GF-D8 (cell line): ENCODE measurements at regions not wholly inside any gene's neighbourhood (a gene's known extent, or its start where the extent isn't known, plus 50 kb on each side); places are given as distances from the start of the nearest gene placed in this dataset.
"Not testable (repeated sequence)": the region's sequence is repeated elsewhere in the genome, so short reads cannot be mapped to it uniquely, and the experiment has no call there.

Experiments
- DNase-seq: peaks from one replicate; lab custom pipeline; 2025; lab: John Stamatoyannopoulos, UW

DNA sequence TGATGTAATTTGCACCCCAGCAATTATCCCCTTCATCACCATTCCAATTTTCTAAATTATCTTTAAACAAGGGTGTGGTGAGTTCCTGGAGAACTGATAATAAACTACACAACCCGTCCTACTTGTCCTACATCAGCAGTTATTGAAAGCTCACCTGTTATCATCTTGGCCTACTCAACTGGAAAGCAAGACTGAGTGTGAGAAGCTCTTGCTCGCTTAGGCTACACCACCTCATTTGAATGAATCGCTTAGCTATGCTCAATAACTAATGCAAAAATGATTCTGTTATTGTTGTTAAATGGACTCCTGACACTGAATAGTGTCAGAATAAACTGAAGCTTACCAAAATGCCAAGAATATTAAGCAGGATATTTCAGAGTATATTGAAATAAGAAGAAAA lies 115.4 kb upstream of the BTG1 start:
- no peak for DNase-seq

DNA sequence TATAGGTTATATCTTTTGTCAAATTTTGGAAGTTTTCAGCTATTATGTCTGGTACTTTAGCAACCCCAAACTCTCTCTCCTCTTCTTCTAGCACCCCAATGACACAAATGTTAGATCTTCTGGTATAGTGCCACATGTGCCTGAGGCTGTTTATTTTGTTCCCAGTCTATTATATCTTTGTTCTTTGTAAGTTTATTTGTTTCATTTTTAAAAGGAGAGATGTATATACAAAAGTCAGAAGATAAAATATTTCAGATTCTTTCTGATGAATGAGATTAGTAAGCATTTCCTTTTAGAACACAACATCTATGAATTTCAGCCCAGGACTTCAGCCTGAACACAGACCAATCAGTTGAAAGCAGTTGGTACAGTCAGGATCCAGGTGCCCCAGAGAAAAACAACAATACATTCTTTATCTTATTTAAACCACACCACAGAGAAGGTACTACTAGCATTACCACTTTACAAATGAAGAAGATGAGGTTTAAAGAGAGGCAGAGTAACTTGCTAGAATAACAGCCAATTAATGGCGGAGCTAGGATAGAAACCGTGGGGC lies 114.1 kb upstream of the BTG1 start:
- DNase-seq: no peak

DNA sequence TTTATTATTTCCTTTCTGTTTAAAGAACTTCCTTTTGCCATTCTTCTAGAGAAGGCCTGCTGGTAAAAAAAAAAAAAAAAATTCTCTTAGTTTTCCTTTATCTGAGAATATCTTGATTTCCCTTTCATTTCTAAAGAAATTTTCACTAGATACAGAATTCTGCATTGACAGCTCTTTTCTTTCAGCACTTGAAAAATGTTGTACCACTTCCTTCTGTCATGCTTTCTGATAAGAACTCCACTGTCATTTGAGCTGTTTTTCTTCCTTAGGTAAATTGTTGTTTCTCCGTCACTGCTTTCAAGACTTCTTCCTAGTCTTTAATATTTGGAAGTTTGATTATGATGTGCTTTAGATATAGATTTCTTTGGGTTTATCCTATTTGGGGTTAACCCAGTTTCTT lies 113.6 kb upstream of the BTG1 start:
- no peak for DNase-seq

DNA sequence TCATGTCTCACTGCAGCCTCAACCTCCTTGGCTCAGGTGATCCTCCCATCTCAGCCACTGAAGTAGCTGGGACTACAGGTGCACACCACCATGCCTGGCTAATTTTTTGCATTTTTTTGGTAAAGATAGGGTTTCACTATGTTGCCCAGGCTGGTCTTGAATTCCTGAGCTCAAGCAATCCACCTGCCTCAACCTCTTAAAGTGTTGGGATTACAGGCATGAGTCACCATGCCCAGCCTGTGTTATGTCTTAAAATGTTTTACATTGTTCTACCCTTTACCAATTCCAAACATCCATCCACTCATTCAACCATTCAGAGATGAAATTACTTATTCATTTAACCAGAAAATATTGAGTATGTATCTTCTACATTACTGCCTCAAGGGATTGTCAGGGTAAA lies 111.6 kb upstream of the BTG1 start:
- DNase-seq: no peak

DNA sequence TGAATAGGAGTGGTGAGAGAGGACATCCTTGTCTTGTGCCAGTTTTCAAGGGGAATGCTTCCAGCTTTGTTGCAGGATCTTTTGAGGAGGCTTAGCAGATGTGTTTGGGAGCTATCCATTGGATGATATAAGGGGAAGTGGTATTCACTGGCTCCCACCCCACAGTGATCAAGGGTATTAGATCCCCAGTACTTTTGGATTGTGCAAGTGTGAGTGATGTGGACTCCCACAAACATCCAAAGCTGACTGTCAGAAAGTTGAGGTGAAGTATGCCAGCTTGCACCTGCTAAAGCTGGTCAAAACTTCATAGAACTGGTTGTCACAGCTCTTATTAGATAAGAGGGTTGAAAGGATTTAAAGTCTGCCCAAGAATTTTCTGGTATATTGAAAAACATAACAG lies 110.1 kb upstream of the BTG1 start:
- no peak for DNase-seq

DNA sequence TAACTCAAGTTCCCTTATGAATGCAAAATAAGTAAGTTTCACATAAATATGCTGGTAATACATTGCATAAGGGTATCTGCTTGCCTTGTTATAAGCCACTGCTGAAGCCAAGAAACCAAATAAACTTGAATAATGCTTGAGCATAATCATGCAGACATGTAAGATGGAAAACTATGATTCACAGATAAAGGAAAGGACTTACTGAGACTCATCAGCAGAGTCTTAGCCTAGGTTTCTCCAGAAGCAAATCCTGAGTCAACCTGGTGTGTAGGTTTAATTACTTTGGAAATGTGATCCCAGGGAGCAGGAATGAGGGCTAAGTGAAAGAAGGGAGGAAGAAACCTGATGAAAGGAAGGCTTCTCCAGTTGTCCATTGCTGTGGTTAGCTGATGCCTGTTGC lies 107.7 kb upstream of the BTG1 start:
- no peak for DNase-seq

DNA sequence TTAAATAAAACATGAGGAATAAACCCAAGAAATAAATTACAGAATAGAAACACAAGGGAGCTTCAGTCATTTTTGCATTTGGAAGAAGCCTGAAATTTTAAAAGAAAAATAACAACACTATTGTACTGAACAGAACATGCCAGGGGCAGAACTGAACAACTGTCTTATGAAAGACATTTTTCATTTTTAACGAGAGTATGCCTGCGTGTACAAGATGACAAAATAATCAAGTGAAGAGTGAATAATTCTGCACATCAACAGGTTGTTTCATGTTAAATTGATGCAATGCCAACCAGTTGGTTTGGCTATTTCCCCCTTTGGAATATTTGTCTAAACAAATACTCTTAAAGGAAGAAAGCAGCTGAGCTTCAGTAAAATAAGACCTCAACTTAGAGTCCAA lies 103.3 kb upstream of the BTG1 start:
- DNase-seq: no peak

DNA sequence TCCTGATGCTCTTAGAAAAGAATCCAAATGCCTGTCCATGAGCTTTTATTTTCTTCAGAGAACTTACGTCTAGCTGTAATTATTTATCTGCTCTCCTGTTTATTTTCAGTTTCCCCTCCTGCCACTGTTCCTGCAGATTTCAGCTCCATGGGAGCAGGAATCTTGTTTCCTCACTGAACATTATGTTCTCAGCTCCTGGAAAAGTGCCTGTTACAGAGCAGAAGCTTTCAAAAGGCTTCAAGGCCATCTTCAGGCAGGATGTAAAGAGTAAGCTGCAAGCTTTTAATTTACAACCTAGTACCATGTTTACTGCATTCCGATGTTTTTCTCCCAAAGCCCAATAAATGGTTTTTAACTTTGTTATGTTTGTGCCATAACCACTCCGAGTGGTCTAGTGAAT lies 98.4 kb upstream of the BTG1 start:
- no peak for DNase-seq

DNA sequence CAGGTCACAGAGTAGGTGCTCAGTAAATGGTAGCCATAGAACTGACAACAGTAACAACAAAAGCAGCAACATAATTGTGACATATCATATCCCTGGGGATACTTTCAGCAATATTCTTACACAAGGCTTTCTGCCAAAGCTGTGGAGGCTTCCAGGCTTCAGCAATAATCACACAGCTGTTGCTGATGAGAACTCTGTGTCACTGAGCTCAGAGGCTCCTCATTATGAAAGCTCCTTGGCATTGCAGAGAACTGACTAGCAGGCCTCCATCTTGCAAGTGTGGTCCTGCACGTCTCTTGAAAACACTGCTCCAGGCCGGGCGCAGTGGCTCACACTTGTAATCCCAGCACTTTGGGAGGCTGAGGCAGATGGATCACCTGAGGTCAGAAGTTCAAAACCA lies 97.3 kb upstream of the BTG1 start:
- no peak for DNase-seq

DNA sequence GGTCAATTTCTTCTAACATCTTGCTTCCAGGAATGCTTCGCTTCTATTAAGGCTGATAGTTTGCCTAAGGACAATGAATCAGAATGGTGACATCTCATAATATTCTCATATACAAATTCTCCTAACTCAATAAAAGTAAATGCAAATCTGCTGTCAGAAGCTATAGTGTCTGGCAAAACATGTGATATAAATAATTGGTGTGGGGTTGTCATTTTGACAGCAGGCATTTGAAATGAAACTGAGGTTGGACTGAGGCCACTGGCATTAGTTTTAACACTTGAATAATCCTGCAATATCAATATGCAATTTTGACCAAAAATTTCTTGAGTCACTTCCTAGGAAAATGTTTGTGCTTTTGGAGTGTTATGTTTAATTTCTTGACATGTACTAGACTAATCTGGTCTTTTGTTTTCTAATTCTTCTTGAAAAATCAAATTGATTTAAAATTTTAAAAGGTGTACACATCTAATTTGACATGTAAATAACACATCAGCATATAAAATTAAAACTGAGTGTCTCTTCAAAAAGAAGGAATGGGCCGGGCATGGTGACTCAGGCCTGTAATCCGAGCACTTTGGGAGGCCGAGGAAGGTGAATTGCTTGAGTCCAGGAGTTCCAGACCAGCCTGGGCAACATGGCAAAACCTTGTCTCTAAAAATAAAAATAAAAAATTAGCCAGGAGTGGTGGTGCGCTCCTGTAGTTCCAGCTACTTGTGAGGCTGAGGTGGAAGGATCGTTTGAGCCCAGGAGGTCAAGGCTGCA lies 92.3 kb upstream of the BTG1 start:
- no peak for DNase-seq

DNA sequence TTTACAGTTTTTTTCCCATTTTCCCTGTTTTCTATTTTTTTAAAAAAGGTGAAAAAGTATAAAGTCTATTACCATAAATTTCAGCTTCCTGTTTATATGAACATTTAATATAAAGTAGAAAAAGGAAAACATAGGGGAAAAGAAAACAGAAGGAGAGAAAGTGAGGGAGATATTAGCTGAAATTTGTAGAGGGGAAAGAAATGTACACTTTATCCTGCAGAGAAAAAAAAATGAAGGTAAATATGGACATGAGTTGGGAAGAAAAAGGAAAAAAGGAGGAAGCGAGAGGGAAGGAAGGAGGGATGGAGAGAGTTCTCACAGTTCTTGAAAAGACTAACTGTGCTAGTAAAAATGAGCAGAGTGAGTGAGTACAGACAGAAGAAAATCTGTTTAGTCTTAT lies 91.6 kb upstream of the BTG1 start:
- no peak for DNase-seq

DNA sequence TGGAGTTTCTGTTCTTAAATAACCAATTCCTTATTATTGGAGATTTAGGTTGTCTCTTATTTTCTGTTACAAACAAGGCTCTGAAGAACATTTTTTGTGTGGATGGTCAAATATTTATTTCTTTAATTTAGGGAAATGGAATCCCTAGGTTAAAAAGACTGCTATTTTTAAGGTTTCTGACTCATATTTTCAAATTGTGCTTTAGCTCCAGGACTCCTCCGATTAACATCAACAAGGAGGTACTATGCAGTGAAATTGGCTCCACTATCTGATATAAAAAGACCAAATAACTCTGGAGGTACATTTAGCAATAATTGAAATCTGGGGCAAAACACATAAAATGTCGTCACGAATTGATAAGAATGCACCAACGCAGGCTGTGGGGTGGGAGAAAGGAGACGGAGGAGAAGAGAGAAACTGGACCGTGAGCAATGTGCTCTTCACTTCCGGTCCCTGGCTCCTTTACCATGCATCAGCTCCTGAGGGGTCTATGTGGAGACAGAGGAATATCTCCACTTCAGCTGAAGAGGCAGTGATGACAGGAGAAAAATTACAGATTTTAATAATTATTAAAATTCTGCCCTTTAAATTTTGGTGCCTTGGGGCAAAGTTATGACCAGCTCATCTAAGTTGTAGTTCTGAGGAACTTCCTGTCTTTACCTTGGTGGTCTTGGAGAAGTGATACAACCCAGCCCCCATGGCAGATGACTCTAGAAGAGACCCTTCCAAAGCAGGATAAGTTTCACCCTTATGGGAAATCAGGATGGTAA lies 90.2 kb upstream of the BTG1 start:
- no peak for DNase-seq

DNA sequence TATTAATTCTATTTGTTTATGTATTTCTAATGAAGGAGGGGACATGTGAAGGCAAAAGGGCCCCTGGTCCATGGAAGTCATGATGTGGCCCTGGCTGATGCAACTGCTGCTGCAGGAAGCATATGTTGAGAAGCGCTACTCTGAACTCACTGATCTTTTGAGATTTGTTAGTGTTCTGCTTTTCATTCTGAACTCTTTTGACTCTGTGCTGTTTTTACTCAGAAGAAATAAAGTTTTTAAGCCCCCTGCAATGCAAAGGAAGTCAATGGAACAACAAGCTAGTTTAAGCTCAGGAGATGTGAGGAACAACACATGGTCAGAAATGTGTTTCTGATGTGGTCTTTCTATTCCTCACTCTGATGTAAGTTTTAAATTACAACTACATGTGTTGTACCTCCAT lies 88.9 kb upstream of the BTG1 start:
- DNase-seq: no peak

DNA sequence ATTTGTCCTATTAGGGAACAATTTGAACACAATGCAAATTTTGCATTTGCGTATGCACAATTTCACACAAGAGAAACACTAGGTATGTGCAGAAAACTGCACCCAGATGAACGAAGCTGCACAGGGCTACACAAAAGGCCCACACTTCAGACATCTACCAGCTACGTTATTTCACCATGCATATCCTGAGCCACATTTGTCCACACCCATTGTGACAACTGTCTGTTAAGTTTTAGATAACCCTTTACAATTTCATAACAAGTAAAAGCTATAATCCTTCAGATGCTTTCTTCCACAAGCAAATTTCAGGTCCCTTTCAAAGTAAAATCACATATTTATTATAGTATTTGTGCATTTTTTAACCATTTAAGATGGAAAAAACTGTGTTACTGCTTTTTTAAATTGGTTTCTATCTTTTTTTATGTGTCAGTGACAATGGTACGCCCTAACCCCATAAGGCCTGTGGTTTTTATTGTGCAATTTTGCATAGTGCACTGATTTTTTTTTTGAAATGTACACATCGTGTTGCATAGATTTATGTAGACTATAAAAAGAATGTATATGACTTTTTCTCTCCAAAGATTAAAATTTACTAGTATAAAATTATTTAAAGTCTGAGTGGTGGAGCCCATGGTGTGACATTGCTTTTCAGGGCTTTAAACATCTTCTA lies 87.8 kb upstream of the BTG1 start:
- no peak for DNase-seq

DNA sequence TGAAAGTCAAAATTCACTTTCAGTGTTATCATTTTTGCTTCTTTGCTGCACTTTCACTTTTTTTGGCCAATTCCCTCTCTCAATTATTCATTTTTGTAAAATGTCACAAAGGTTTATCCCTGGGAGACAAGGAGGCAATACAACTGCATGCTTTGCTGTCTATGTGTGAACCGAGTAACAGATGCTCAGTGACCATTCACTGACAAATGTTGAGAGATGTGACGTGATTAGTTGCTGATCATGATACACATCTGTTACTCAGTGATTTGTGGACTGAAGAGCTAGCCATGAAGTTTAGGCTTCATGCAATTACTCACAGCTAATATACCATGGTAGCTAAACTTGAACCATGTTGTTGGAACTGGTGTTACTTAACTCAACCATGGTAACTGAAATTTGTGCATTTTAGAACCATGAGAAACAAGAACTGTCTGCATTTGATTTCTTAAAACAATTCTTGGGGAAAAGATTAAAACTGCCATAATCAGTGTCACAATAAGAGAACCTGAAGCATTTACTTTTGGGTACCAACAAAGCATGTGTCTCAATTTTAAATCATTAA lies 86.8 kb upstream of the BTG1 start:
- DNase-seq: not testable (repeated sequence)

DNA sequence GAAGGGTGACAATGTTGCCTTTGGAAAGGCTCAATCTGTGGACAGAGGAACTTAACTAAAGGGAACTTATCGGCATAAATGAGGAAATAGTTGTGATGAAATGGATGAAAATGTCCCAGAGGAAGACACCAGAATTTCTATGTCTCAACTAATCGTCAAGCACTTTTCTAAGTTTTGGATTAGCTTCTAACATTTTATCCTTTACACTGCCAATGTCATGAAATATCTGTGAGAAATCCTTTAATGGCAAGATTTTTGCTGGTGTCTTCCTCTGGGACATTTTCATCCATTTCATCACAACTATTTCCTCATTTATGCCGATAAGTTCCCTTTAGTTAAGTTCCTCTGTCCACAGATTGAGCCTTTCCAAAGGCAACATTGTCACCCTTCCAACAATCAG lies 86.3 kb upstream of the BTG1 start:
- DNase-seq: not testable (repeated sequence)

DNA sequence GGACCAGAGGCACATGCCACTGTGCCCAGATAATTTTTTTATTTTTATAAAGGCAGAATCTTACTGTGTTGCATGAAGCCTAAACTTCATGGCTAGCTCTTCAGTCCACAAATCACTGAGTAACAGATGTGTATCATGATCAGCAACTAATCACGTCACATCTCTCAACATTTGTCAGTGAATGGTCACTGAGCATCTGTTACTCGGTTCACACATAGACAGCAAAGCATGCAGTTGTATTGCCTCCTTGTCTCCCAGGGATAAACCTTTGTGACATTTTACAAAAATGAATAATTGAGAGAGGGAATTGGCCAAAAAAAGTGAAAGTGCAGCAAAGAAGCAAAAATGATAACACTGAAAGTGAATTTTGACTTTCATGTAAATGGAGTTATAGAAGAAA lies 85.9 kb upstream of the BTG1 start:
- DNase-seq: not testable (repeated sequence)

DNA sequence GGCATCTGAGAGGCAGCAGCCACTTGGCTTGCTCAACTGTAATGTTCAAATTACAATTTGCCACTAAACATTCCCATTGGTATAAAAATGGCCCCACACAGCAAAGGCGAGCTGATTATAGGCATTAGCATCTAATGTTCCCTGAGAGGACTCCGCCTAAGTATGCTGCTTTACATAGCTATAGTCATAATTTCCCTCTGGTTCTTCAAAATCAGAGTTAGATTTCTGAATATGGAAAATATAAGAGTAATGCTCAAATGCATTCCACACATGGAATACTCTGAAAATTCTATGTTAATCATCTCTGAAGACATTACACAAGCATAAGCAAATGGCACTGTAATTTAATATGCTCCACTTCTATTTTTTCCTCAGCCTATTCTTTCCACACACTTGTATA lies 83.7 kb upstream of the BTG1 start:
- no peak for DNase-seq

DNA sequence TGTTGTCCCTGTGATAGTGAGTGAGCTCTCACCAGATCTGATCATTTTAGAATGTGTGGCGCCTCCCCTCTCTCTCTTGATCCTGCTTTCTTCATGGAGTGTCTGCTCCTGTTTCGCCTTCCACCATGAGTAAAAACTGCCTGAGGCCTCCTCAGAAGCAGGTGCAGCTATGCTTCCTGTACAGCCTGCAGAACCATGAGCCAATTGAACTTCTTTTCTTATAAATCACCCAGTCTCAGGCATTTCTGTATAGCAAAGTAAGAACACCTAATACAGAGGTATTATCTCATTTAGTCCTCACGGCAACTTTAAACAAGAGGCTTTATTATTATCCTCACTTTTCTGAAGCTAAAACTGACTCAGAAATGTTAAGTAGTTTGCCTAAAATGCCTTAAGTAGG lies 81.3 kb upstream of the BTG1 start:
- no peak for DNase-seq

DNA sequence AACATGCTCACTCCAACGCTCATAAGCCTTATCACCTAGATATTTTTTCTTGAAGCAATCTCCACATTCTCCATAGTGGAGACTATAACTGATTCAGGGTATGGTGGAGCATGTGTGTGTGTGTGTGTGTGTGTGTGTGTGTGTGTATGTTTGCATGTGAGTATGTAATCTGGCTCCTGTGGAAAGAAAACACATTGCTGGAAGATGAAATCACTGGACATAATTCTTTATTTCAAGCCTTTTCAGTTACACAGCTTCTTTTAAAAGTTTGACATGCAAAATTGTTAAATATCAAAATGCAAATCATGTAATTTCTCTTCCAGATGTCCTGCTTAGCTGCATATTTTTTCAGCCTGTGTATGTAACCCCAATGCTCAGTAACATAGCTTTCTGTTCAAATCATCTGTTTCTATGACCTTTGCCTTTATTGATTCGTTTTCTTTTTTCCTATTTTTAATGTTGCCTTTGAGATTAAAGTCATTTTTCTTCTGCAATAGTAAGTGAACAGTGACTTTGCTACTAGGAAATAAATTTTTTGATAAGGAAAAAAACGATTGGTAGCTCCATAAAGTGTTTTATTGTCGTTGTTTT lies 80.5 kb upstream of the BTG1 start:
- DNase-seq: no peak

DNA sequence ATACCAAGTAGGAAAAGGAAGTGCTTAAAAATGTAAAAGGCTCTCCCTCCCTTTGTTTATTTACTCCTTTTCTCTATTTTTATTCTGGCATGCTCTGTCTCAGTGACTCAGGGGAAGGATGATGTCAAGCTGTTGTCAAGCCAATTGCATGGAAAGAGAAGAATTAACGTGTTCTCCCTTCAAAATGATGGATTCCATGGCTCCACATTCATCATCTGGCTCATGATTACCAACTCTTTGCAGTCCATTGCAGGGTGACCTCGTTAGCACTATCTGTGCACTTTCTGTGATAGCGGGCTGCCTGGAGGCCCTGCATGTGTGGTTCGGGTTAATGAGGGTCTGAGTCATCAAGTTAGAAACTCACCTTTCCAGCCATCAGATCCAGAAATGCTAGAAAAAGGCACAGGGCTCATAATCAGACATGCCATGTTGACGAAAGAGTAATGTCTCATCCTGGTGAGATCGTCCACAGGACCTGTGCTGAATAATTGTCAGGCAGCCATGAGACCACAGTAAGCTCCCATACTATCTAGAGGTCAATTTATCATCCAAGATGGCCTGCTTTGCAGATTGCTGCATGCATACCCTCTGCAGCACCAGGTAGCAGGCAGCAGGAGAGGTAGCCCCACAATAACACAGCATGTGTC lies 79.2 kb upstream of the BTG1 start:
- no peak for DNase-seq

DNA sequence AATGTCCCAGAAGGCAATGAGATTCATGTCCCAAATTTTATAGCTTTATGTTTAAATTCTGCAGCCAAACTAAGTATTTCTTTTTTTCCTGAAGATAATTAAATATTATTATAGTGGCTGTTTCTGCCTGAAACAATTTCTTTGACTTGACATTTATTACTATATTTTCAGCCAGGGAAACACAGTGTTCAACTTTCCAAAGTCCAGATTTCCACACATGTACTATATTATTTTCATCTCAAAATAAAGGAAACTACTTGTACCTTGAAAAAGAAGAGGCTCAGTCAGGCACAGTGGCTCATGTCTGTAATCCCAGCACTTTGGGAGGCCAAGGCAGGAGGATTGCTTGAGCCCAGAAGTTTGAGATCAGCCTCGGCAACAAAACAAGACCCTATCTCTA lies 77.8 kb upstream of the BTG1 start:
- no peak for DNase-seq
